Lung microvascular endothelial cell (primary cell): ENCODE measurements at regions not wholly inside any gene's neighbourhood (a gene's known extent, or its start where the extent isn't known, plus 50 kb on each side); places are given as distances from the start of the nearest gene placed in this dataset.

Experiments
- DNase-seq, 2 donors: peaks; one replicate each; pipeline versions ENCODE4 v3.0.0 to v3.0.0-alpha.2; 2010; ENCODE audit warnings: low read depth in 2 of 2

DNA sequence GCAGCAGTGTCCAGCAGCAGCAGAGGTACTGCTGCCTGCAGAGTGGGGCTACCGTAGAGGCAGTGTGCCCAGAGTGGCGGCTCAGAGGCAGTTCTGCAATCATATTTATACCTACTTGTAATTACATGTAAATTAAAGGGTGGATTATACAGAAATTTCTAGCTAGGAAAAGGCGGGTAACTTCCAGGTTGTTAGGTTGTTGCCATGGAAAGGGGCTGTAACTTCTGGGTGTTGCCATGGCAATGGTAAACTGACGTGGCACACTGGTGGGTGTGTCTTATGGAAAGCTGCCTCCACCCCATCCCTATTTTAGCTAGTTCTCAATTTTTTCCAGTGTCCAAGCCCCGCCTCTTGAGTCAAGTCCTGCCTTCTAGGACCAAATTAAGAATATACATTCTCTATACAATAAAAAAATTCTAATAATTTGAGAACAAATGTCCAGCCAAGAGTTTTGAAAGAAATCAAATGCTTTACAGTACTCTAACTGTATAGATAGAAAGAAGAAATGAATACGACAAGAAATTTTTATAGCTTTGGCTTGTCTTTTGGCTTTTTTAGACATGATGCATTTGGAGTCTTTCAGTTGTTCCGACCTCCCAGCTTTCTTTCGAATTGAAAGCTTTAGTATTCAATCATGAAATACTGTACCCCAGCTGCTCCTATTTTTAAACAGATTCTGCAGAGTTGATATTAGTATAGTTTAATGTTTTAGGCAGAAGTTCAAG lies 816.6 kb downstream of the DIAPH3 start:
- peak in 1 of 2 donors; percentile 21 for DNase-seq

- DNase-seq: no peak
Observed at GRCh38 chr13:59348617-59349016, 815.1 kb downstream of the DIAPH3 start.

DNA sequence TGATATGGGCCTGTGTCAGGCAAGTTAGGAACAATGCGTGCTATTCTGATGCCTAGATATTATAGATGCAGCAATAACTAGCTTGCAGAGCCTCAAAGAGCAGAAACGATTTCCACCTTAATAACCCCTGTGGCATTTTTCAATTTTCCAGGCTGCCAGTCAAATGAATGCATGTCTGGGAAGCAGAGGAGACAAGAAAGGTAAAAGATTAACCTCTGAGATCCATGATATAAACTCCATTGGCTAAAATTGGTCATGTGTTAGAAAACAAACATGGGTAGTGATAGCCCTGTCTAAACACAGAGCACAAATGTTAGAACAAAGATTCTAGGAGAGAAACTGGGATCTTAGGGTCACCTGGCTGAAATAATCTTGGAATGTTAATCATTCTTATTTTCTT lies 811.1 kb downstream of the DIAPH3 start:
- DNase-seq: no peak

- DNase-seq: no peak
Observed at GRCh38 chr13:59354665-59355369, 808.9 kb downstream of the DIAPH3 start.

GRCh38 chr13:59356607-59357006 lies 807.1 kb downstream of the DIAPH3 start:
- DNase-seq: peak; percentile 92 to 95

DNA sequence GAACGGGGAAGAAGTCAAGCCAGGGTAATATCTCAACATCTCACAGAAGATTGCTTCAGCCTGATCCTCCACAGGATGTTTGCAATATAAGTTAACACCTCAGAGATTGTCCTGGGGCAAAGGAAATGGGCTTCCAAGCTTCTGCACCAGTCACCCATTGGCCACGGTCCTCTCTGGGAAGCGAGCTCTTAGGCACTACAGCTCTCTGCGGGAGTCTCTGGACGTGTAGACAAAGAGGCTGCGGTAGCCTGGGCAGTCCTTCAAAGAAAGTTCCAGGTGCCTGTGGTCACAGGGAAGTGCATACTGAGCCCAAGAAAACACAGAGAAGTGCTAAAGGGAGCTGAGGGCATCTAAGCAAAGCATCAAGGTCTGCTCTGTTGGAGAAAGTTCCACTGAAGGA lies 805.7 kb downstream of the DIAPH3 start:
- DNase-seq: no peak

GRCh38 chr13:59360108-59360507 lies 803.6 kb downstream of the DIAPH3 start:
- DNase-seq: peak; percentile 46 to 72

- DNase-seq: no peak
Observed at GRCh38 chr13:59360916-59361315, 802.8 kb downstream of the DIAPH3 start.

DNA sequence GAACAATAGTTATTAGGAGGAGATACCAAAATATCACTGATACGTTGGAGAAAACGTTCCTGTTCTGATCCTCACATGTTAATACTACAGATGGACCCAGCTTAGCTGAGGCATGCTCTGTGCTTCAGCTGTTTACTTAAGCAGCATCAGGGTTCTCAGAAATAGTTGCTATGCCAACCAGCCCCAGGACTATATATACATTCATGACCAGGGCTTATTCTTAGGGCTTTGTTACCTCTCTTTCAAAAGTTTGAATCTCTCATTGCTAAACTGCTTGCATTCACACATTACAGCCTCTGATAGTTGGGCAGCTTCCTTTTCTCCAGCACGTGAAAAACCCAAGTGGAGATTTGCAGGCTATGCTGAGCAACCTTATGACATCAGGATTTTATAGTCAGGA lies 800.4 kb downstream of the DIAPH3 start:
- no peak for DNase-seq

DNA sequence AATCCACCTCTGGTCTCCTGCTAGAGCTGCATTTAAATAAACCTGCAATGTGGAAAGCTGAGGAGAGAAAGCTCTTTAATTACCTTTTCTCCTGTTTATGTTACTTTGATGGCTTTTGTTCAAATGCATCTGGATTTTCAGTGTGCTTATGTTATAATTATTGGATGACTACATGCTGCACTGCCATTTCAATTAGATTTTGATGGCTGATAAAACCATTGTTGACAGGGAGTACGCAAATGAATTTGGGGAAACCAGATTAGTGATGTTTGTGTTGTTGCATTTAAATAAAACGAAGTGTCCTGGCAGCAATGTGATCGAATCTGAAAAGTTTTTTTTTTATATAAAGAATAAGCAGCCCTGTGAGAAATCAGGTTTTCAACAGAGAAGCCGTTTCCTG lies 799.8 kb downstream of the DIAPH3 start:
- DNase-seq: no peak

- DNase-seq: no peak
Observed at GRCh38 chr13:59364641-59365085, 799.1 kb downstream of the DIAPH3 start.

GRCh38 chr13:59367467-59367866 lies 796.3 kb downstream of the DIAPH3 start:
- no peak for DNase-seq

DNA sequence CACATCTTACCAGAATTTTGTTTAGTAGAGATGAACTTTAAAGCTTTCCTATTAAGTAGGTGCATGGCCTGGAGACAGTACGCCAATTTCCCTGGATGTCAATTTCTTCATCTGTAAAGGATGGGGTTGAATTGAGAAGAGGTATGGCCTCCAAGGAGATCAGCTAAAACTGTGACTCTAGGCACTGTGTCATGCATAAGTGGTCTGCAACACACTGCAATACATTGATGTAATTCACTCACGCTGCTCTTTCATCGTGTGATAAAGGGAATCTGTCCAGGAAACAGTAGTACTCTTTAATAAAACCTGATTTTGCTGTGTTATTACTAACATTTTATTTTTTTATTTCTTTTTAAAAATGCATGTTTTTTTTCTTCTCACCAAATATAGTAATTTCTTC lies 795.8 kb downstream of the DIAPH3 start:
- DNase-seq: no peak

- no peak for DNase-seq
Observed at GRCh38 chr13:59368693-59369092, 795.0 kb downstream of the DIAPH3 start.

DNA sequence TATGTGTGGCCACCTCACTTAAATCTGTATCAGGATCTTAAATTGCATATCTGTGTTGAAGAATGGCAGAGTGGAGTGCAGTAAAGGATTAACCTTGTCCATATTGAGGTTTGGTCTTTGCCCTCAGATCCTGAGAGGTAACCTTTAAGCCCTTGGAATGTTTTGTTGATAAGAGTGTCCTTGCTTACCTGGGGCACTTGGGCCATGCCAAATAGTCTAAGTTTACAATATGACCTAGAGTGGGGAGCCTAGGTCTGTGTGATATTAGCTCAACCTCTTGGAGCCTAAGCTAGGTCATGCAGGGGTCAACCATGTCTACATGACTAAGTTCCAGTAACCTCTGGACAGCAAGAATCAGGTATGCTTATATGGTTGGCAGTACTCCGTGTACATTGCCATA lies 792.5 kb downstream of the DIAPH3 start:
- no peak for DNase-seq

- no peak for DNase-seq
Observed at GRCh38 chr13:59373341-59373740, 790.4 kb downstream of the DIAPH3 start.

DNA sequence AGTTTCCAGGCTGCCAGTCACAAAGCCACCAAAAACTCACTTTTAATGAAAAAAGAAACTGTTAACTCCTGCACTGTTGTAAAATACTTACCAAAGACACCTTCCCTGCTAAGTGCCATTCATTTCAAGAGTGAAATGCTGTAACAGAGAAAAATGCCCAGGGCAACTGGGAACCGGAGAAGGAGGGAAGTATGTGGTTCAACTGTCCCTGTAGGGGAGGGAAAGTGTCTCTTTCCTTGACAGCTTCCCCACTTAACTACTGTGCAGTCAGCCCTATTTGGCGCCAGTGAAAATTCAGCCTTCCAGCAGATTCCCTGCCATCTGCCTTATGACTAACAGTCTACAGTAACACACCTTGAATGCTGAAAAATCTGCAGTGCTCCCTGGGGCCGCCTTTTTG lies 789.0 kb downstream of the DIAPH3 start:
- no peak for DNase-seq

- DNase-seq: peak; percentile 13 to 20
Observed at GRCh38 chr13:59384154-59384553, 779.6 kb downstream of the DIAPH3 start.

GRCh38 chr13:59391696-59392095 lies 772.0 kb downstream of the DIAPH3 start:
- DNase-seq: peak; percentile 68 to 84

GRCh38 chr13:59392328-59392727 lies 771.4 kb downstream of the DIAPH3 start:
- no peak for DNase-seq

- peak in 1 of 2 donors; percentile 79 for DNase-seq
Observed at GRCh38 chr13:59394496-59394895, 769.2 kb downstream of the DIAPH3 start.

- DNase-seq: peak in 1 of 2 donors; percentile 45
Observed at GRCh38 chr13:59398127-59398526, 765.6 kb downstream of the DIAPH3 start.

GRCh38 chr13:59398661-59399060 lies 765.1 kb downstream of the DIAPH3 start:
- no peak for DNase-seq
